ENCODE measurements at regions not wholly inside any gene's neighbourhood (a gene's known extent, or its start where the extent isn't known, plus 50 kb on each side); places are given as distances from the start of the nearest gene placed in this dataset.

GRCh38 chr13:72489751-72490150 is 237.7 kb downstream of the MZT1 start:
- no peak overlapping the region for H3K4me3 ChIP-seq
- no peaks in the 10 kb centered on the region for H3K9me3 ChIP-seq (replicated peaks)
- H3K4me1 ChIP-seq (replicated peaks) = no peaks in the 10 kb centered on the region
- no peaks in the 10 kb centered on the region for H3K36me3 ChIP-seq
- no peak overlapping the region for H3K27ac ChIP-seq
- no peaks in the 10 kb centered on the region for H3K27me3 ChIP-seq (replicated peaks)
- no peak for DNase-seq (ENCODE audit: low read depth in 1 of 2, low spot score in 2 of 2)

GRCh38 chr13:72473321-72473720 is 254.1 kb downstream of the MZT1 start:
- Histone ChIP-seq H3K4me3 (no peak overlapping the region), H3K27ac (no peak overlapping the region), H3K36me3 (no peaks in the 10 kb centered on the region), H3K4me1 (replicated peaks) (no peaks in the 10 kb centered on the region), H3K27me3 (replicated peaks) (no peaks in the 10 kb centered on the region), H3K9me3 (replicated peaks) (no peaks in the 10 kb centered on the region)
- DNase-seq (ENCODE audit: low read depth in 1 of 2, low spot score in 2 of 2) = no peak

GRCh38 chr13:72469906-72470305 is 257.5 kb downstream of the MZT1 start:
- Histone ChIP-seq H3K4me1 (replicated peaks) (no peaks in the 10 kb centered on the region), H3K27me3 (replicated peaks) (no peaks in the 10 kb centered on the region), H3K27ac (no peak overlapping the region), H3K9me3 (replicated peaks) (no peaks in the 10 kb centered on the region), H3K36me3 (no peaks in the 10 kb centered on the region), H3K4me3 (no peak overlapping the region)
- DNase-seq (ENCODE audit: low read depth in 1 of 2, low spot score in 2 of 2) = no peak

- DNase-seq (ENCODE audit: low read depth in 1 of 2, low spot score in 2 of 2) = no peak
- Histone ChIP-seq H3K27me3 (replicated peaks) (no peaks in the 10 kb centered on the region), H3K4me1 (replicated peaks) (no peaks in the 10 kb centered on the region), H3K27ac (no peak overlapping the region), H3K4me3 (no peak overlapping the region), H3K36me3 (no peaks in the 10 kb centered on the region), H3K9me3 (replicated peaks) (no peaks in the 10 kb centered on the region)
Measured at GRCh38 chr13:72463561-72463960, 263.9 kb downstream of the MZT1 start.

GRCh38 chr13:72462726-72463125 is 264.7 kb downstream of the MZT1 start:
- Histone ChIP-seq H3K27me3 (replicated peaks) (no peaks in the 10 kb centered on the region), H3K9me3 (replicated peaks) (no peaks in the 10 kb centered on the region), H3K4me1 (replicated peaks) (no peaks in the 10 kb centered on the region), H3K4me3 (no peak overlapping the region), H3K36me3 (no peaks in the 10 kb centered on the region), H3K27ac (no peak overlapping the region)
- DNase-seq (ENCODE audit: low read depth in 1 of 2, low spot score in 2 of 2) = no peak

- Histone ChIP-seq H3K4me3 (no peak overlapping the region), H3K9me3 (replicated peaks) (no peaks in the 10 kb centered on the region), H3K36me3 (no peaks in the 10 kb centered on the region), H3K27ac (no peak overlapping the region), H3K4me1 (replicated peaks) (no peaks in the 10 kb centered on the region), H3K27me3 (replicated peaks) (no peaks in the 10 kb centered on the region)
- DNase-seq (ENCODE audit: low read depth in 1 of 2, low spot score in 2 of 2) = no peak
Measured at GRCh38 chr13:72462166-72462565, 265.3 kb downstream of the MZT1 start.

- DNase-seq (ENCODE audit: low read depth in 1 of 2, low spot score in 2 of 2) = no peak
Measured at GRCh38 chr13:72458701-72459100, 268.7 kb downstream of the MZT1 start.

GRCh38 chr13:72457151-72457550 is 270.3 kb downstream of the MZT1 start:
- H3K4me3 ChIP-seq = no peak overlapping the region
- H3K27me3 ChIP-seq (replicated peaks) = no peaks in the 10 kb centered on the region
- no peaks in the 10 kb centered on the region for H3K4me1 ChIP-seq (replicated peaks)
- no peaks in the 10 kb centered on the region for H3K9me3 ChIP-seq (replicated peaks)
- no peak for DNase-seq (ENCODE audit: low read depth in 1 of 2, low spot score in 2 of 2)
- no peak overlapping the region for H3K27ac ChIP-seq
- no peaks in the 10 kb centered on the region for H3K36me3 ChIP-seq

More at GRCh38 chr13:72458701-72459100, 268.7 kb downstream of the MZT1 start:
- H3K36me3 ChIP-seq = no peaks in the 10 kb centered on the region
- H3K9me3 ChIP-seq (replicated peaks) = no peaks in the 10 kb centered on the region
- no peak overlapping the region for H3K27ac ChIP-seq
- no peak overlapping the region for H3K4me3 ChIP-seq
- no peaks in the 10 kb centered on the region for H3K27me3 ChIP-seq (replicated peaks)
- no peaks in the 10 kb centered on the region for H3K4me1 ChIP-seq (replicated peaks)

GRCh38 chr13:72456486-72456885 is 270.9 kb downstream of the MZT1 start:
- Histone ChIP-seq H3K27ac (no peak overlapping the region), H3K27me3 (replicated peaks) (no peaks in the 10 kb centered on the region), H3K9me3 (replicated peaks) (no peaks in the 10 kb centered on the region), H3K4me3 (no peak overlapping the region), H3K36me3 (no peaks in the 10 kb centered on the region), H3K4me1 (replicated peaks) (no peaks in the 10 kb centered on the region)
- no peak for DNase-seq (ENCODE audit: low read depth in 1 of 2, low spot score in 2 of 2)

GRCh38 chr13:72453161-72453560 is 274.3 kb downstream of the MZT1 start:
- Histone ChIP-seq H3K4me3 (no peak overlapping the region), H3K27ac (no peak overlapping the region), H3K9me3 (replicated peaks) (no peaks in the 10 kb centered on the region), H3K27me3 (replicated peaks) (no peaks in the 10 kb centered on the region), H3K4me1 (replicated peaks) (no peaks in the 10 kb centered on the region), H3K36me3 (no peaks in the 10 kb centered on the region)
- no peak for DNase-seq (ENCODE audit: low read depth in 1 of 2, low spot score in 2 of 2)

GRCh38 chr13:72448082-72448481 is 279.3 kb downstream of the MZT1 start:
- Histone ChIP-seq H3K27ac (no peak overlapping the region), H3K4me1 (replicated peaks) (no peaks in the 10 kb centered on the region), H3K9me3 (replicated peaks) (no peaks in the 10 kb centered on the region), H3K4me3 (no peak overlapping the region), H3K27me3 (replicated peaks) (no peaks in the 10 kb centered on the region), H3K36me3 (no peaks in the 10 kb centered on the region)
- no peak for DNase-seq (ENCODE audit: low read depth in 1 of 2, low spot score in 2 of 2)

GRCh38 chr13:72444999-72445398 is 282.4 kb downstream of the MZT1 start:
- Histone ChIP-seq H3K27me3 (replicated peaks) (no peaks in the 10 kb centered on the region), H3K9me3 (replicated peaks) (no peaks in the 10 kb centered on the region), H3K4me1 (replicated peaks) (no peaks in the 10 kb centered on the region), H3K4me3 (no peak overlapping the region), H3K27ac (no peak overlapping the region), H3K36me3 (no peaks in the 10 kb centered on the region)
- no peak for DNase-seq (ENCODE audit: low read depth in 1 of 2, low spot score in 2 of 2)

- H3K27ac ChIP-seq = no peak overlapping the region
- no peak overlapping the region for H3K4me3 ChIP-seq
- no peaks in the 10 kb centered on the region for H3K27me3 ChIP-seq (replicated peaks)
- H3K36me3 ChIP-seq = no peaks in the 10 kb centered on the region
- no peaks in the 10 kb centered on the region for H3K4me1 ChIP-seq (replicated peaks)
- no peaks in the 10 kb centered on the region for H3K9me3 ChIP-seq (replicated peaks)
- DNase-seq (ENCODE audit: low read depth in 1 of 2, low spot score in 2 of 2) = peak in 1 of 2 experiments; percentile 7
Measured at GRCh38 chr13:72437458-72437857, 290.0 kb downstream of the MZT1 start.

GRCh38 chr13:72435251-72435650 is 292.2 kb downstream of the MZT1 start:
- H3K27ac ChIP-seq = no peak overlapping the region
- no peaks in the 10 kb centered on the region for H3K9me3 ChIP-seq (replicated peaks)
- DNase-seq (ENCODE audit: low read depth in 1 of 2, low spot score in 2 of 2) = no peak

GRCh38 chr13:72431981-72432682 is 295.3 kb downstream of the MZT1 start:
- Histone ChIP-seq H3K36me3 (no peaks in the 10 kb centered on the region), H3K27ac (no peak overlapping the region), H3K27me3 (replicated peaks) (no peaks in the 10 kb centered on the region), H3K9me3 (replicated peaks) (no peaks in the 10 kb centered on the region), H3K4me1 (replicated peaks) (no peaks in the 10 kb centered on the region), H3K4me3 (no peak overlapping the region)
- no peak for DNase-seq (ENCODE audit: low read depth in 1 of 2, low spot score in 2 of 2)

More at GRCh38 chr13:72435251-72435650, 292.2 kb downstream of the MZT1 start:
- no peaks in the 10 kb centered on the region for H3K27me3 ChIP-seq (replicated peaks)
- no peak overlapping the region for H3K4me3 ChIP-seq
- H3K4me1 ChIP-seq (replicated peaks) = no peaks in the 10 kb centered on the region
- no peaks in the 10 kb centered on the region for H3K36me3 ChIP-seq

Measured in SJSA1 (cell line).